ENCODE measurements at regions not wholly inside any gene's neighbourhood (a gene's known extent, or its start where the extent isn't known, plus 50 kb on each side); places are given as distances from the start of the nearest gene placed in this dataset.

- no TSS peak for BruUV-seq (replicated peaks)
- no peak overlapping the region for H2AFZ ChIP-seq (ENCODE audit: low read depth, low read length)
- CTCF ChIA-PET (ENCODE audit: low intra/inter-chr PET ratio), result no interaction called here
- in situ Hi-C loops (cut with MboI), result no loop called here
- H3K36me3 ChIP-seq (ENCODE audit: control insufficient read depth, insufficient read depth, low read length), result no peaks in the 10 kb centered on the region
- POLR2A ChIA-PET, result no interaction called here
- H3K9me1 ChIP-seq (ENCODE audit: control insufficient read depth, insufficient read depth, low read length), result no peaks in the 10 kb centered on the region
- H3K4me2 ChIP-seq (ENCODE audit: insufficient read depth, low read length), result no peak overlapping the region
- no peaks in the 10 kb centered on the region for H3K79me2 ChIP-seq (ENCODE audit: control insufficient read depth, insufficient read depth, low read length)
- DNase-seq (ENCODE audit: extremely low read depth in 1 of 4, low spot score in 3 of 4), result no peak
- TF ChIP-seq MEIS2 (IDR thresholded peaks at IDR 0.05; ENCODE audit: partially characterized antibody), result no peak
- no peak for TF ChIP-seq TRIM24 (IDR thresholded peaks at IDR 0.05)
- TF ChIP-seq U2AF1 (optimal IDR thresholded peaks at IDR 0.05; ENCODE audit: low read depth, low read length), result no peak
- no peak for TF ChIP-seq NUFIP1 (IDR thresholded peaks at IDR 0.05; ENCODE audit: partially characterized antibody)
- TF ChIP-seq, protein P1, sequence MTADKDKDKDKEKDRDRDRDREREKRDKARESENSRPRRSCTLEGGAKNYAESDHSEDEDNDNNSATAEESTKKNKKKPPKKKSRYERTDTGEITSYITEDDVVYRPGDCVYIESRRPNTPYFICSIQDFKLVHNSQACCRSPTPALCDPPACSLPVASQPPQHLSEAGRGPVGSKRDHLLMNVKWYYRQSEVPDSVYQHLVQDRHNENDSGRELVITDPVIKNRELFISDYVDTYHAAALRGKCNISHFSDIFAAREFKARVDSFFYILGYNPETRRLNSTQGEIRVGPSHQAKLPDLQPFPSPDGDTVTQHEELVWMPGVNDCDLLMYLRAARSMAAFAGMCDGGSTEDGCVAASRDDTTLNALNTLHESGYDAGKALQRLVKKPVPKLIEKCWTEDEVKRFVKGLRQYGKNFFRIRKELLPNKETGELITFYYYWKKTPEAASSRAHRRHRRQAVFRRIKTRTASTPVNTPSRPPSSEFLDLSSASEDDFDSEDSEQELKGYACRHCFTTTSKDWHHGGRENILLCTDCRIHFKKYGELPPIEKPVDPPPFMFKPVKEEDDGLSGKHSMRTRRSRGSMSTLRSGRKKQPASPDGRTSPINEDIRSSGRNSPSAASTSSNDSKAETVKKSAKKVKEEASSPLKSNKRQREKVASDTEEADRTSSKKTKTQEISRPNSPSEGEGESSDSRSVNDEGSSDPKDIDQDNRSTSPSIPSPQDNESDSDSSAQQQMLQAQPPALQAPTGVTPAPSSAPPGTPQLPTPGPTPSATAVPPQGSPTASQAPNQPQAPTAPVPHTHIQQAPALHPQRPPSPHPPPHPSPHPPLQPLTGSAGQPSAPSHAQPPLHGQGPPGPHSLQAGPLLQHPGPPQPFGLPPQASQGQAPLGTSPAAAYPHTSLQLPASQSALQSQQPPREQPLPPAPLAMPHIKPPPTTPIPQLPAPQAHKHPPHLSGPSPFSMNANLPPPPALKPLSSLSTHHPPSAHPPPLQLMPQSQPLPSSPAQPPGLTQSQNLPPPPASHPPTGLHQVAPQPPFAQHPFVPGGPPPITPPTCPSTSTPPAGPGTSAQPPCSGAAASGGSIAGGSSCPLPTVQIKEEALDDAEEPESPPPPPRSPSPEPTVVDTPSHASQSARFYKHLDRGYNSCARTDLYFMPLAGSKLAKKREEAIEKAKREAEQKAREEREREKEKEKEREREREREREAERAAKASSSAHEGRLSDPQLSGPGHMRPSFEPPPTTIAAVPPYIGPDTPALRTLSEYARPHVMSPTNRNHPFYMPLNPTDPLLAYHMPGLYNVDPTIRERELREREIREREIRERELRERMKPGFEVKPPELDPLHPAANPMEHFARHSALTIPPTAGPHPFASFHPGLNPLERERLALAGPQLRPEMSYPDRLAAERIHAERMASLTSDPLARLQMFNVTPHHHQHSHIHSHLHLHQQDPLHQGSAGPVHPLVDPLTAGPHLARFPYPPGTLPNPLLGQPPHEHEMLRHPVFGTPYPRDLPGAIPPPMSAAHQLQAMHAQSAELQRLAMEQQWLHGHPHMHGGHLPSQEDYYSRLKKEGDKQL (CRISPR knock-in tag; IDR thresholded peaks at IDR 0.05; ENCODE audit: borderline replicate concordance), result no peak
- TF ChIP-seq, protein P2, sequence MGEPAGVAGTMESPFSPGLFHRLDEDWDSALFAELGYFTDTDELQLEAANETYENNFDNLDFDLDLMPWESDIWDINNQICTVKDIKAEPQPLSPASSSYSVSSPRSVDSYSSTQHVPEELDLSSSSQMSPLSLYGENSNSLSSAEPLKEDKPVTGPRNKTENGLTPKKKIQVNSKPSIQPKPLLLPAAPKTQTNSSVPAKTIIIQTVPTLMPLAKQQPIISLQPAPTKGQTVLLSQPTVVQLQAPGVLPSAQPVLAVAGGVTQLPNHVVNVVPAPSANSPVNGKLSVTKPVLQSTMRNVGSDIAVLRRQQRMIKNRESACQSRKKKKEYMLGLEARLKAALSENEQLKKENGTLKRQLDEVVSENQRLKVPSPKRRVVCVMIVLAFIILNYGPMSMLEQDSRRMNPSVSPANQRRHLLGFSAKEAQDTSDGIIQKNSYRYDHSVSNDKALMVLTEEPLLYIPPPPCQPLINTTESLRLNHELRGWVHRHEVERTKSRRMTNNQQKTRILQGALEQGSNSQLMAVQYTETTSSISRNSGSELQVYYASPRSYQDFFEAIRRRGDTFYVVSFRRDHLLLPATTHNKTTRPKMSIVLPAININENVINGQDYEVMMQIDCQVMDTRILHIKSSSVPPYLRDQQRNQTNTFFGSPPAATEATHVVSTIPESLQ (CRISPR knock-in tag; IDR thresholded peaks at IDR 0.05), result no peak
- TF ChIP-seq PATZ1 (CRISPR knock-in tag; IDR thresholded peaks at IDR 0.05; ENCODE audit: borderline replicate concordance), result no peak
- H3K4me3 ChIP-seq, result no peak overlapping the region
- no peak overlapping the region for H3K27ac ChIP-seq (ENCODE audit: extremely low read depth, low read depth, low read length)
- peak; percentile 35 for FAIRE-seq
- H3K9me3 ChIP-seq (replicated peaks; ENCODE audit: control insufficient read depth, insufficient read depth, low read depth, low read length), result no peaks in the 10 kb centered on the region
- 0% methylated on average over 2 of the region's 2 CpGs for WGBS (ENCODE audit: insufficient coverage, low coverage, missing lambda C conversion rate)
- ATAC-seq, result no peak
- no peaks in the 10 kb centered on the region for H3K4me1 ChIP-seq (replicated peaks in 1 of 2; ENCODE audit: control insufficient read depth in 2 of 2, insufficient read depth in 2 of 2, low read length in 2 of 2)
- intact Hi-C loops (cut with micrococcal nuclease), result no loop called here
- H3K27me3 ChIP-seq (ENCODE audit: control insufficient read depth in 2 of 2, insufficient read depth in 2 of 2, low read length in 2 of 2), result peaks cover 0 to 4% of the 10 kb centered on the region in 2 experiments; a peak in 1 of 5 replicates
- H4K20me1 ChIP-seq (replicated peaks; ENCODE audit: control insufficient read depth, insufficient read depth, low read length), result no peaks in the 10 kb centered on the region
- H3K9ac ChIP-seq (ENCODE audit: insufficient read depth in 1 of 2, low read depth in 2 of 2, low read length in 2 of 2), result no peak overlapping the region
Observed at GRCh38 chr5:53814819-53815218, 254.4 kb downstream of the NDUFS4 start.

Measured in K562 (cell line).